C4-2B (cell line): ENCODE measurements at regions not wholly inside any gene's neighbourhood (a gene's known extent, or its start where the extent isn't known, plus 50 kb on each side); places are given as distances from the start of the nearest gene placed in this dataset.

ENCODE experiments used
- H3K27ac ChIP-seq: fragments of 450-650 bp; 2 replicates; pipeline ENCODE4 v1.5.1; 2017
- CTCF ChIP-seq: fragments of 450-650 bp; conservative IDR thresholded peaks from 2 replicates; pipeline ENCODE4 v1.5.1; 2017; ENCODE audit warnings: mild to moderate bottlenecking
- ZFX ChIP-seq: fragments of 450-650 bp; IDR thresholded peaks from 2 replicates; pipeline ENCODE4 v1.6.1; 2017

GRCh38 chr22:26103023-26103422, 66.2 kb upstream of the SEZ6L start:
- TF ChIP-seq CTCF = no peak
- no peak for TF ChIP-seq ZFX
- no peak overlapping the region for H3K27ac ChIP-seq

DNA sequence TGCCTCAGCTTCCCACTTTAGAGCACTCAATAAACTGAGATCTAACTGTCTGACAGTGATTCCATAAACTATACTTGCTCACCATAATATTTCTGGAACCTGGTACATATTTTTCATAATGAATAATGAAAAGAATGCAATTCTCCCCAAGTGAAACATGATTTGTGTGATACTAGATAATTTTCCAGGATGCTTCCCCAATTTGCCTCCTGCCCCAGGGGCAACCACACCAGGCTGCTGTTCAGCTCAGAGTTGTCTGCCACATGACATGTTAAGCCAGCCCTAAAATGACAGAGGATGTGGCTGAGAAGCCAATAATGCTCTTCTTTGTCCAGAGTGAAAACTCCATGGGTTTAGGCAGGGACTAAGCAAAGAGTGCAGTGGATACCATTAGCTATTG, 62.9 kb upstream of the SEZ6L start:
- no peak overlapping the region for H3K27ac ChIP-seq
- TF ChIP-seq ZFX (no peak), CTCF (no peak)

DNA sequence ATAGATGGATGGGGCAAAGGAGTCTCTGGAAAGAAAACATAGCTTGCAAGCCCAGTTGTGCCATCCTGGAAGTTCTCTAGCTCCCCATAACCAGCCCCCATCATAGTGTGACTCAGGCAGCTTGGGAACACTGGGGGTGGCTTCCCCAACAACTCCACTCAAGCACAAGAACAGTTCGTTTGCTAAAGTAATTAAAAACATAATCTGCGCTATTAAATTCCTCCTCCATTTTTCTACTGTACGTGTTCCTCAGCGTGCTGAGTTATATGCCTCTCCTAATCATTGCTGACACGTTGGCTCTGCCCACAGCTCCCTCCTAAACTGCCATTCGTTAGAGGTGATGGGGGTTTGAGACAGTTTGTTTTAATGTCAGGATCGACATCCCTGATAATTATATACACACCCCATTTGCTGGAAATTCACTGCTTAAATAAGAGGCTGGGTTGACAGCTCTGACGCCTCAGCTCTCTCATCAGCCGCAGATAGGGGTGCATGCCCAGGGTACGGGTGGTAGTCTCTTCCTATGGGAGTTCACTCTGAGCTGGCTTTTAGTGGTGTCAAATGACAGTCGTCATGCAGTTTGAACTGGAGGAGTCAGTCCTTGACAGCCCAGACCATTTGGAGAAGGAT, 59.5 kb upstream of the SEZ6L start:
- no peak overlapping the region for H3K27ac ChIP-seq
- TF ChIP-seq ZFX (no peak), CTCF (no peak)

DNA sequence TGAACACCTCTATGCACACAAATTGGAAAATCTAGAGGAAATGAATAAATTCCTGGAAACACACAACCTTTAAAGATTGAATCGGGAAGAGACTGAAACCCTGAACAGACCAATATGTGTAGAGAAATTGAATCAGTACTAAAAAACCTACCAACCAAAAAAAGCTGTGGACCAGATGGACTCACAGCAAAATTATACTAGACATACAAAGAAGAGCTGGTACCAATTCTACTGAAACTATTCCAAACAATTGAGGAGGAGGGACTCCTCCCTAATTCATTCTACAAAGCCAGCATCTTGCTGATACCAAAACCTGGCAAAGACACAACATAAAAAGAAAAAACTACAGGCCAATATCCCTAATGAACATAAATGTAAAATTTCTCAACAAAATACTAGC, 54.4 kb upstream of the SEZ6L start:
- TF ChIP-seq CTCF (no peak), ZFX (no peak)
- H3K27ac ChIP-seq = no peak overlapping the region

GRCh38 chr22:26115266-26115665, 54.0 kb upstream of the SEZ6L start:
- TF ChIP-seq ZFX = no peak
- H3K27ac ChIP-seq = no peak overlapping the region
